DMS79 treated with DMSO at 0.1 percent for 48 hours (cell line): ENCODE measurements at regions not wholly inside any gene's neighbourhood (a gene's known extent, or its start where the extent isn't known, plus 50 kb on each side); places are given as distances from the start of the nearest gene placed in this dataset.

Source experiments
- DNase-seq: peaks from one replicate; lab custom pipeline; 2025; lab: John Stamatoyannopoulos, UW

- DNase-seq, result no peak
Measured at GRCh38 chr22:22148905-22149304, 95.7 kb upstream of the VPREB1 start.

GRCh38 chr22:22144858-22145257, 99.7 kb upstream of the VPREB1 start:
- DNase-seq, result no peak

- no peak for DNase-seq
Measured at GRCh38 chr22:22143448-22143847, 101.1 kb upstream of the VPREB1 start.

GRCh38 chr22:22142661-22143060, 101.9 kb upstream of the VPREB1 start:
- DNase-seq, result no peak

GRCh38 chr22:22141771-22142591, 102.6 kb upstream of the VPREB1 start:
- no peak for DNase-seq

GRCh38 chr22:22141031-22141430, 103.6 kb upstream of the VPREB1 start:
- DNase-seq, result no peak

GRCh38 chr22:22139364-22139763, 105.2 kb upstream of the VPREB1 start:
- DNase-seq, result no peak

- DNase-seq, result no peak
Measured at GRCh38 chr22:22138915-22139314, 105.7 kb upstream of the VPREB1 start.

GRCh38 chr22:22137891-22138290, 106.7 kb upstream of the VPREB1 start:
- no peak for DNase-seq

GRCh38 chr22:22133910-22134309, 110.7 kb upstream of the VPREB1 start:
- DNase-seq, result no peak

GRCh38 chr22:22130953-22131608, 113.5 kb upstream of the VPREB1 start:
- no peak for DNase-seq

GRCh38 chr22:22129387-22129786, 115.2 kb upstream of the VPREB1 start:
- DNase-seq, result no peak

GRCh38 chr22:22128440-22128839, 116.1 kb upstream of the VPREB1 start:
- DNase-seq, result no peak

GRCh38 chr22:22127100-22127499, 117.5 kb upstream of the VPREB1 start:
- DNase-seq, result no peak

- DNase-seq, result no peak
Measured at GRCh38 chr22:22125579-22126468, 118.8 kb upstream of the VPREB1 start.

GRCh38 chr22:22125028-22125578, 119.5 kb upstream of the VPREB1 start:
- no peak for DNase-seq

GRCh38 chr22:22124374-22124773, 120.2 kb upstream of the VPREB1 start:
- DNase-seq, result no peak

- DNase-seq, result no peak
Measured at GRCh38 chr22:22123960-22124278, 120.7 kb upstream of the VPREB1 start.

GRCh38 chr22:22123118-22123959, 121.2 kb upstream of the VPREB1 start:
- no peak for DNase-seq

- no peak for DNase-seq
Measured at GRCh38 chr22:22122348-22123117, 122.1 kb upstream of the VPREB1 start.

- no peak for DNase-seq
Measured at GRCh38 chr22:22121445-22121844, 123.1 kb upstream of the VPREB1 start.
